GM18517 (cell line): ENCODE measurements at regions not wholly inside any gene's neighbourhood (a gene's known extent, or its start where the extent isn't known, plus 50 kb on each side); places are given as distances from the start of the nearest gene placed in this dataset.

Experiments used
- ATAC-seq: cut with Tn5 transposase; IDR thresholded peaks from one replicate; pipeline ENCODE4 v1.9.1; 2021; ENCODE audit warnings: mild to moderate bottlenecking, moderate library complexity; ENCODE audit not compliant: unreplicated experiment

DNA sequence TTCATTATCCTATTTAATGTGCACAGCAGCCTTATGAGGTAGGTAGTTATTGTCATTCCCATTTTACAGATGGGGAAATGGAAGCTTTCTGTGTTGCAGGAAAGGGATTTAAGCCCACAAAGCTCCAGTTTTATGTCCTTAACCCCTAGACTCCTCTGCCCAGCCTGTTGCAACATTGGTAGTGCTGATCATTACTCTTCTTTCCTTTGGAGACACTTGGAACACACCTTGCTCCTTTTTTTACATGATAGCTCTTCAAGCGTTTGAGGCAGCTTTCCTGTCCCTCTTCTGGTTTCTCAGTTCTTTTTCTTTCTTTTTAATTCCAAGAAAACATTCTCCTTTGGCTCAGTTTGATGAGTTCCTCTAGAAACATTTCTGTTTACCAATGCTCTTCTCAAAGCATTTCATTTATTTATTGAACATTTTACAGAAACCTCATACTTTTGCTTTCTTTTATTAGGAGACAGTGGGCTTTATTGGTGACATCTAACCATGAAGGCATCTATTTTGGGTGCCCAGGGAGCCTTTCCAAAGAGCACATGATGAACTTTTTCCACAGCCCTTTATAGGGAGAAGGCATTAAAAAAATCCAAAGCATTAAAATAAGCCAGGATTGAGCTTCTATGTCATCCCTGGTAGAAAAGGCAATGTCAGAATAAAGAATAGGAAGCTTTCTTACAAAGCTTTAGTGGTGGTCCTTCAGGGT lies 218.0 kb downstream of the TMEM38B start:
- ATAC-seq = no peak

DNA sequence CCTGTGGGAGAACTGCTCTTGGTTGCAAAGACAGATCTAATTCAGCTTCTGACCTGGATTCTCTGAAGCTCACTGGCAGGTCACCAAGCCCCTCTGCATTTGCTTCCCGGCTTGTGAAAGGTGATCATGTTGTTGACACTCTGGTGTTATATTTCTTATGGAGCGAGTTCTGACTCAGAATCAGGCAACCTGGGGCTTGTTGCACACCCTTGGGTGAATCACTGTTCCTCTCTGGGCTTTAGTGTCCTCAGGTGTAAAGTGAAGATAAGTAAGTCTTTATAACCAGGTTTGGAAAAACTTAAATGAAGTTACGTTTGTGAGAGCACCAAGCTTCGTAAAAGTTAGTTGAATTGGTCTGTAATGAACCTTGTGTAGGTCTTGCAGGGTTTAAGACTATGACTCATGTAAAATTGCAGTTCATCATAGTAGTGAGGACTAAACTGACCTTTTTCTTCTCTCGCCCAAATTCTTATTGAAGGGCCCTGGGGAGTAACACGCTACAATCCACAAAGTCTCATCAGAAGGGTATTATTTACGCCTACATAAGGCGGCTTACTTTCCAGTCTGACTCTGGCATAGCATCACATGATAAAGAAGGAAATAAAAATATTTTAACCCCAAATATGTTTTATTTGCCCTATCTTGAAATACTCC lies 218.6 kb downstream of the TMEM38B start:
- no peak for ATAC-seq

DNA sequence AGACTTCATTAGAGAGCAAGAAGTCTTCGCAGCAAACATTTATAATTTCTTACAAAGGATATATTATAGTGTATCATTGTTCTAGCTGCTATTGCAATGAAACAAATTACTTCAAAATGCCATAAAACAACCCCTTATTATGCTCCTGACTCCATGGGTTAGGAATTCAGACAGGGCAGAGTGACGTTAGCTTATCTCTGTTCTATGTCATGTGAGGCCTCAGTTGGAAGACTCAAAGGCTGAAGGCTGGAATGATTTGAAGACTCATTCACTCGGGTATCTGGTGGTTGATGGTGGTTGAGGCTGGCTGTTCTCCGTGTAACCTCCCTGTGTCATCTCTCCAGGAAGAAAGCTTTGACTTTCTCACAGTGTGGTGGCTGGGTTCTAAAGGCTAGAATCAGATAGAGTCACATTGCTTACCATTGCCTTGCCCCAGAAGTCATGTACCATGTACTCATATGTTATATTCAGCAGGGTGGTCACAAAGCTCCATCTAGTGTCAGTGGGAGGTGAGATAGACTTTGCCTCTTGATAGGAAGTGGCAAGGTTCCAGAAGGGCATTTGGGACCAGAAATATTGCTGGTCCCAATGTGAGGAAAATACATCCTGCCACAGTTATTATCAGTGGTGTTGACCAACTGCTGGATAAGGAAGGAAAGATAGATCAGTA lies 226.9 kb downstream of the TMEM38B start:
- ATAC-seq = no peak

DNA sequence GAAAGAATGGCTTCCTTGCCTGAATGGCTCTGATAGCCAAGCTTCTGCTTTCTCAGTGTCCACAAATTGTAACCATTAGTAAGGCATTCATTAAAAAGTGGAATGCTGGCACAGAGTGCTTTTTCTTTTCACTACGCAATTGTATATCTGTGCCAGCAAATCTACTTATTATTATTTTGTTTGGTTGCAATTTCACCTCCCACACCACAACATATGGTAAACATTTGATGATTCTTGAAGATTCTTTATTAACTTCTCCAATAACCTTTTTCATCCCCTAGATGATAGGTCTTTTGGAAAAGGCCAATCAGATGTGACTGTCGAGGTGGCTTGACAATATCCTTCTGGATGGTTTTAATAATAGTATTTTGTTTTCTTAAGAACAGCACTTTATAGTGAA lies 234.1 kb downstream of the TMEM38B start:
- no peak for ATAC-seq

DNA sequence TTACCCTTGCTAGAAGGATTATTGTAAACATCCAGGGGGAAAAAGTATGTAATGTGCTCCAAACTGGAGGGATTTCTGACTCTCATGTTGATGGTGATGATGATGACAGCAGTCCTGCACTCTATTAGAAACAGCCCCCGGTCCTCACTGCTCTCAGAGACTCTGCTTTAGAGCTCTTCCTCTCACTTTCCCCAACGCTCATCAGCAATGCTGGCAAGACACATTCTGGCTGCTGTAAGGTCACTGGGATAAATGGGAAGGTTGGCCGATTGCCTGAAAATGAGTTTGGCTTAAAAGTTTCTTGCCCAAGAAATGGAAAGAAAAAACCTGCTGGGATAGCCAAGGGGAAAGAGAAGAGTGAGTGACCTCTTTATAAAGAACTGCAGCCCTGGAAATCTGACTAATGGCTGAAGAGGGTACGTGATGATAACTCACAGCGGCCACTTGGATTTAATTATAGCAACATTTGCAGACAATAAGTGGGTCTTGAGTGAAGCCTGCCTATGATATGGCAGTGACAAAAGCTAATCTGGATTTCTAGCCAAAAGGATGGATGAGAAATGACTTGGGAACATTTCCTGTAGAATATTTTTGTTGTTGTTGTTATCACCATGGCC lies 235.8 kb downstream of the TMEM38B start:
- ATAC-seq = no peak

DNA sequence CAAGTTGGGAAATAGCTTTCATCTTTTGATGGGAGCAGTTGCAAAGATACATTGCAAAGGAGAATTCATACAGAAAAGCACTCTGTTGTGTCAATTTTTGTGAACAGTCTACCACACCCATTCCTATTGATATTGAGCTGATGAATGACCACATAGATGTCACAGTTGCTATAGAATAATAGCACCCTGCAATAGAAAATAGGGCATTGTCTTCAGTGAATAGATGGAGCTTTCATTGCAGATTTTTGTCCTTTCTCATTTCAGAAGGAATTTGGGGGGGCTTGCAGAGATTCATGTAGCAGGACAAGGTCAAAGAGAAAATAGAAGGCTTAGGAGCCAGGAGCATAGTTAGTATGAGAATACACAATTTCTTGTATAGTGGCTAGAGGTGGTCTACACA lies 237.9 kb downstream of the TMEM38B start:
- no peak for ATAC-seq

DNA sequence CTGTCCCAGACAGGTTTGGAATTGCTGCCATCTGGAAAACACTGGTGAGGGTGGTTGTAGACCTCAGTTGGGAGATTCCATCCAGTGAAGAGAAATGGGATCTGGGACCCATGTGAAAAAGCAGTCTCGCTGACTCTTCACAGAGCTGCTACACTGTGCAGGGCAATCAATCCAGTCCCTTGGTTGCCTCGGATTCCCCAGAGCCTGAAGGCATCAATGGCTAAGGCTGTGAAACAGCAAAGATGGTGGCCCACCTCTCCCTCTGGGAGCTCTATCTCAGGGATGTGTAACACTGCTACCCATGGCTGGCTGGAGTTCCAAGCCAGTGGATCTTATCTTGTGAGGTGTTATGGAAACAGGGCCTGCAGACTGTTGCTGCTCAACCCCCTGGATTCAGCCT lies 256.1 kb downstream of the TMEM38B start:
- ATAC-seq = no peak

DNA sequence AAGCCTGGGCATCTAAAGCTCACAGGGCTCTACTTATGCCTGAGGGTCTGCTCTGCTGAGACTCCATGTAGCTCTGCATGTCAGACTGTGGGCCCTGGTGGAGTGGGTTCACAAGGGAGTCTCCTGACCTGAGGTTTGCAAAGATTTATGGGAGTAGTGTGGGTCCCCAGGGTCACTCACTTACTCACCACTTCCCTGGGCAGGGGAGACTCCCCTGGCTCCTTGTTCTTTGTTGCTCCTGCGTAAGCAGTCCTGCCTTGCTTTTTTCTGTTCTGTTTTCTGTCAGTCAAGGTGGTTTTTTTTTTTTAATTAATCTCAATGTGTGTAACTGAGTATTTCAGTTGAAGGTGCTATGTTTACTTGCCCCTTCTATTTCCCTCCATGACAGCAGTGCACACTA lies 256.6 kb downstream of the TMEM38B start:
- no peak for ATAC-seq

DNA sequence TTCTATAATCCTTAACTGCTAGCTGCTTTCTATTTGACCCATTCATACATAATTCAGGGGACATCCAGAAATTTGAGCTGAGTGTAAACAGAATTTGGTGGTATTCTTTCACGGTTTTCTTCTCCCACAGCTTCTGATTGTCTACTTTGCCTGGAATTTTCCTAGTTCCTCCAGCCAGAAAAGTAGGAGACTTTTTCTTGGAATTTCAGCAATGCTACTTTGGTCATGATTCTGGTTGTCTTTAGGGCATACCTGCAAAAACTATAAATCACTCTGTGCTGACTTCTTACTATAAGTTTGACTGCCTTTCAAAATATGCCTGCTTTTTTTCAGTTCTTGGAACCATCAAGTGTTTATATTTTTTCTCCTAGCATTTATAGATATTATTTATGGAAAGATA lies 260.2 kb downstream of the TMEM38B start:
- no peak for ATAC-seq

DNA sequence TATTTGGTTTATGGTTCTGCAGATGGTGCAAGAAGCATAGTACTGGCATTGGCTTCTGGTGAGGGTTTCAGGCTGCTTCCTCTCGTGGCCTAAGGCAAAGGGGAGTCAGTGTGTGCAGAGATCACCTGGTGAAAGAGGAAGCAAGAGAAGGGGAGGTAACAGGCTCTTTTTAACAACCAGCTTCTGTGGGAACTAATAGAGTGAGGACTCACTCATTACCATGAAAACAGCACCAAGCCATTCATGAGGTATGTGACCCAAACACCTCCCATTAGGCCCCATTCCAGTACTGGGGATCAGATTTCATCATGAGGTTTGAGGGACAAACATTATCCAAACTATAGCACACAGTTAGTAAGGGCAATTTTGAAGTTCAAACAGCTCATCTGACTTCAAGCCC lies 263.5 kb downstream of the TMEM38B start:
- ATAC-seq = no peak

DNA sequence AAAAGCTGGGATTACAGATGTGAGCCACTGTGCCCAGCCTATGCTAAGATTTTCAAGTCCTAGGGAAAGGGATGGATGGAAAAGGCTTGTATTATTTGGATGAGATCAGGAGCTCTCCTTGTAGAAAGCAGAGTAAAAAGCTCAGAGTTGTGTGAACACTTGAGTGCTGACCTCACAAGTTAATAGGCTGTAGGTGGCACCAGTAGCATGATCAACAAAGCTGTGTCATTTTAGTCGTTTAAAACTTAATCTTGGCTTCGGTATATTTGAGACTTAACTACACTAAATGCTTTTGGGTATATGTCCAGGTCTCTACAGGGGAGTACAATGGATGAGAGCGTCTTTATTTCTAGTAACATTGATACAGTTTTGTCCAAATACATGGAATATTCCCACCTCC lies 264.2 kb downstream of the TMEM38B start:
- no peak for ATAC-seq

DNA sequence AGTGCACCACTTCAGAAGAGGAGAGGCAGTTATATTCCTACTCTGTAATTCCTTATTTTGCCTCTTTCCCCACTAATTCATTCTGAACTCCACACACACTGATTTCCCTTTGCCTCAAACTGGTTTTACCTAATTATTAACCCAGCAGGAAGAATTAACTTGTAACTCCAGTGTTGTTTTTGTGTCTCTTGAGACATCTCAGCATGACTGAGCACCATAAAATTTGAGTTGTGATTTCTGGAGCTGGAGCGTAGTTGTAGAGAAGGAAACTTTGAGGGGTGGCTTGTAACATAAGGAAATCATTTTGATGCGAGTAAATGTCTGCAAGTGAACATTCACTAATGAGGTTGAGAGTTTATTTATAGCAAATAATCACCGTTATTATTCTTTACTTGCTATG lies 265.2 kb downstream of the TMEM38B start:
- no peak for ATAC-seq

DNA sequence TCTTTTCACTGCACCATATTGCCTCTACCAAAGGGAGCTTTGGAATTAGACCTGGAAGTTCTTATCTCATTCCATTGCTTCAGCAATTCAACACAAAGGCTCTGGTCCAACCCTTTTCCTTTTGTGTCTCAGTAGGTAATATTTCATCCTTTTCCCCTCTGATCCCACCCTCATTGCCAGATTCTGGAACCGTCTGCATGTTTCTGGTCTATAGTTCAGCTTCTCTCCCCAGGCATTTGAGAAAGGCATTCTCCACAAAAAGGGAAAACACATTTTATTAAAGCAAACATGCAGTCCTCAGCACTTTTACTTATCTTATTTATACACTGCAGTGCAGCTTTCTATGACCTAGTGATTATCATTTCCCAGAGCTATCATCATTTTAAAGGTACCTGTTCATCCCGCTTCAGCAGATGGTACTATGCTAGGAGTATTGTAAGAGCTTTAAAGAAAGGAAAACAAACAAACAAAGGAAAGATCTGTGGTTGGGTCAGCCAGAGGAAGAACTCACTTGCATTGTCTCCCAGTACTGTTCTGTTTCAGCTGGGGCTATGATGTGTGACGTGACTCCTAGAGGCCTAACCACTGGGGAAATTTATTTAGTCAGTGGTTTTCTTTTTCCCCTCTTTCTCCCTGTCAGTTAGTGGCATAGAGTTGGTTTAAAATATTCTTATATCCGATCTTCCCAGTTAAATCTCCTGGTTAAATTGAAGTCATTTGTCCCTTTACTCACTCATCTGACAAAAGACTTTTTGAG lies 269.2 kb downstream of the TMEM38B start:
- no peak for ATAC-seq

DNA sequence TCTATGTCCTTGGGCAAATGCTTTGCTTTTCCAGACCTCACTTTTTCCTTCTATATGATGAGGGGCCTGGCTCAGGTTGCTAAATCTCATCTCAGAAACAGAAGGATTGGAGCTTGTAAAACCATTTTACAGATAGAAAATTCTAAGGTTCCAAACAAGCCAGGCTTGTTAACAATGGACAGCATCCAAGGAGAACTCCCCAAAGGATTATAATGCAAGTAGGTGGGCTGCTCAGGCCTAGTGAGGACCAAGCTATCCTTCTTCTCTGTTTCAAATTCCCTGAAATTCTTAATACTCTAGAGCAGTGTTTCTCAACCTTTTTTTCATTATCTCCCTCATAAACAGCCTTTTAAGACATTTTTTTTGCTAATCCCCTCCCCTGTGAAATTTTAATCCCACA lies 269.8 kb downstream of the TMEM38B start:
- ATAC-seq = no peak

DNA sequence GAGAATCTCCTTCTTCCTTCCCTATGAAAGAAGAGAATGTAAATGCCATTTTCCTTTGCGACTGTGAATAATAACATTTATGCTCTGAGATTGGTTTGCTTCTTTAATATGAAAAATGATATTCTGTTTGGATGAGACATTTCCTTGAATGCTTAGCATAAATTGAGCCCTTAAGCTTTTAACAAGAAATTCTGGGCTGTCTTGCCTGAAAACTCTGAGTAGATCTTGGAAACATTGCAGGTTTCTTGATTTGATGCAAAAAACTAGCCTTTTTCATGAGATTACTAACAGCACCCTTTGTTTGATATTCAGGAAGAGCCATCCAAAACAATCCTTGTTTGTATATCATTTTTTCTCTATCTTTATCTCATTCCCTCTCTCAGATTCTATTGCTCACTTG lies 272.5 kb downstream of the TMEM38B start:
- no peak for ATAC-seq

DNA sequence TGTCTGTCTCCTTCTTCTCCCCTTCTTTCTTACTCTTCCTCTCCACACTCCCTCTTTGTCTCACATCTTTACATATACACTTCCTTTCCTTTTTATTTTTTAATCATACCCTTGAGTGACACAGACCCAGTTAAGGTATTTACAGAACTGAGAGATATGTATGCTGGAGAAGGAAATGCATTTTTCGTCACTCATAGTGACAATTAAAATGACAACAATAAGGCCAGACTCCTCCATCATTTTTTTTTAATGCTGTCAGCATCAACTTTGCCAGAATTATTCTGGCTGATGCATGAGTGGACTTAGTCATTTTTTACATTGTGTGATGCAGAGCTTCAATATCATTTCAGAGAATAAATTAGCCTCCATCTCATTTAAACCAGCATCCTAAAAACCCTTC lies 272.9 kb downstream of the TMEM38B start:
- ATAC-seq = no peak

DNA sequence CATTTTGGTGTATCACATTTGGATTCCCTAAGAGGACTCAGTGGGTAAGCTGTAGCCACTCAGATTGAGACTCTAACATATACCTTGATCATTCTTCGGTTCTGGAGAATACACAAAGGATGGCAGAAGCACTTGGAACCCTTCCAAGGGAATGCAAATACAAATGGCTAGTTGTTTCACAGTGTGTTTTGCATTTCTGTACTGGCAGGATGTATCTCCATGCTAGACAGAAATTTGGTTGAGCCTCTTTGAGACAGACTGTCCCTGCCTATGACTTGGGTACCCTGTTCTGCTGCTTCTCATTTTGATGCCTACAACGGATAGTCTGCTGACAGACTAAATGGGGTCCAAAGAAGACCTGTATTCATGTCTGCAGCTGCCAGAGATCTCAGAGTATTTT lies 273.5 kb downstream of the TMEM38B start:
- ATAC-seq = no peak

DNA sequence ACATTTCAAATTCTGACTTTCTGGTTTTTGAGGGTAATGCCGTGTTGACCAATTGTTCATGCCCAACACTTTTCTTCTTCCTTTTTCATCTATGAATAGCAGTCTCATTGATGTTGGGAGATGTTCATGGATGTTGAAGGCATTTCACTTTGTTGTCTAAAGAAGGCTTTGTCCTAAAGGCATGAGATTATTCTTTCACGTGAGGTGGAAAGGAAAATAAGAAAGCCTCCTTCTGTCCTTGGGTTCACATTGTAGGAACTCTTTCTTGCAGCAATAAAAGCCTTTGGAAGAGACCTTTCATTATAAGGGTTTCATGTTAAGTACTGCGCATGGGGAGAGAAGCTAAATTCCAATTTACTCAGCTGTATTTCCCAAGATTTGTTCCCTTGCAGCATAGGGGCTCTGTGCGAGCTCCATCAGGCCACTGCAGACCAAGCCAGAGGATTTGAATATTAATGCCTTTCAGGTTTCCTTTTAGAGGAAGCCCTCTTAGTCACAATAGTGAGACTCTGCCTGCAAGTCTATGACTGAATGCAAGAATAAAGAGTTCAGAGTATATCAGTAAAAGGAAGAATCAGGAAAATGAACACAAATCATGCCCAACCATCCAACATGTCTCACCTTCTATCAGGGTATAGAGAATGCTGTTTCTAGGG lies 274.6 kb downstream of the TMEM38B start:
- ATAC-seq = no peak

DNA sequence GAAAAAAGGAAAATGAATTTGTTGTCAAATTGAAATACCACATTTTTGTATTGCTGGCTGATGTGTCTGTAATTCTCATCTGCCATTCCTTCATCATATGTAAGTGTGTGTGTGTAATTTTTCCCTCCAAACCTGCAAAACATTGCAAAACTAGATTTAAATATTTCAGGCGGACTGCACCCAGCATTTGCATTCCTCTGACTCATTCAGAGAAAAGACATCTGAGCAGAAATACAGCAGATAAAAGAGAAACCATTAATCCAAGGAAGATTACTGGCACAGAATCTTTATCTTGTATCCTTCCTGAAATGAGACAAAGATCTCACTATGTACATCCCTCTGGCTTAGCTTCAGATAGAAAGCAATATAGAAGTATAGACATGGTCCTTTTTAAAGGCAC lies 275.3 kb downstream of the TMEM38B start:
- ATAC-seq = no peak

DNA sequence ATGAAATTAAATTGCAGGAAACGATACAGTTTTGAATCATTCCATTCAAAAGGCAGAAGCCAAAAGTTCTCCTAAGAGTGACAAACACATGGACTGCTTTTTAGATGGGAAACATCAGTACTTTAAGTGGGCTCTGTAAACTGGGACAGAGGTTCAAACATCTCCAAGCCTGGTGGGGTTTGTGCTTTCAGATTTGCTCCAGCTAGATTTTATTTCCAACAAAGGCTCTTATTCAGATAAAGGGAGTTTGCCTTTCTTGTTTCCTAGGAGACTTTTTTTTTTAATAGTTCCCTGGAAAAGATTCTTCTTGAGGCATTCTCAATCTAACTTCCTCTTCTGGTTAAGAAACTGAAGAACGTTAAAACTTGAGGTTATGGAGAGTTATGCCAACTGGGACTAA lies 277.6 kb downstream of the TMEM38B start:
- no peak for ATAC-seq
